Transverse colon (tissue), 3 donors: ENCODE measurements at regions not wholly inside any gene's neighbourhood (a gene's known extent, or its start where the extent isn't known, plus 50 kb on each side); places are given as distances from the start of the nearest gene placed in this dataset.

ENCODE experiments used
- POLR2A ChIP-seq: fragments of 450-650 bp; IDR thresholded peaks from one replicate; pipeline ENCODE4 v1.6.1; 2016; ENCODE audit warnings: antibody characterized with exemption, mild to moderate bottlenecking, moderate library complexity
- TF ChIP-seq, protein P1 (sequence below), 5 experiments: fragments of 200-600 bp in 3 of 5; fragments of 450-650 bp in 2 of 5; sonication (generic) in 3 of 5; IDR thresholded peaks; 1 replicate in 2 of 5; 2 replicates in 3 of 5; pipeline ENCODE4 v1.5.1; 2016 to 2017; ENCODE audit warnings: antibody characterized with exemption in 5 of 5, inconsistent platforms in 3 of 5, mild to moderate bottlenecking in 2 of 5, moderate library complexity in 1 of 5

DNA sequence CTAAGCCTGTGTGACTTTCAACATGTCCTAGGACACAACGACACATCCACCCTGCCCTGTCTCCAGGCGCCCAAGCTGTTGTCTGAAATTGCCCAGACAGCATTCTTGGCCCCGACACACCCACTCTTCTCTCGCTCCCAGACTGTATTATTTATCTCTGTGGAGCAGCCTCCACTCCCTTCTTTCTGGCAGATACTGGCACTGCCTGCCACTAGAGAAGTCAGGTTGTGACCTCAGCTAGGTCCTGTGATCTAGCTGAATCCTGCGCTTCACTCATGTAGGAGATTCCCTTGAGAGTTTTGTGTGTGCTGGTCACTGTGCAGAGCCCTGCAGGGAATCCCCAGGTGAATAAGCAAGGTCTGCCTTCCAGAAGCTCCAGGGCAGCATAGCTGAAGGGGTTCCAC, 77.1 kb upstream of the TNP1 start:
- TF ChIP-seq POLR2A: no peak
- TF ChIP-seq, protein P1, sequence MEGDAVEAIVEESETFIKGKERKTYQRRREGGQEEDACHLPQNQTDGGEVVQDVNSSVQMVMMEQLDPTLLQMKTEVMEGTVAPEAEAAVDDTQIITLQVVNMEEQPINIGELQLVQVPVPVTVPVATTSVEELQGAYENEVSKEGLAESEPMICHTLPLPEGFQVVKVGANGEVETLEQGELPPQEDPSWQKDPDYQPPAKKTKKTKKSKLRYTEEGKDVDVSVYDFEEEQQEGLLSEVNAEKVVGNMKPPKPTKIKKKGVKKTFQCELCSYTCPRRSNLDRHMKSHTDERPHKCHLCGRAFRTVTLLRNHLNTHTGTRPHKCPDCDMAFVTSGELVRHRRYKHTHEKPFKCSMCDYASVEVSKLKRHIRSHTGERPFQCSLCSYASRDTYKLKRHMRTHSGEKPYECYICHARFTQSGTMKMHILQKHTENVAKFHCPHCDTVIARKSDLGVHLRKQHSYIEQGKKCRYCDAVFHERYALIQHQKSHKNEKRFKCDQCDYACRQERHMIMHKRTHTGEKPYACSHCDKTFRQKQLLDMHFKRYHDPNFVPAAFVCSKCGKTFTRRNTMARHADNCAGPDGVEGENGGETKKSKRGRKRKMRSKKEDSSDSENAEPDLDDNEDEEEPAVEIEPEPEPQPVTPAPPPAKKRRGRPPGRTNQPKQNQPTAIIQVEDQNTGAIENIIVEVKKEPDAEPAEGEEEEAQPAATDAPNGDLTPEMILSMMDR (IDR thresholded peaks at IDR 0.05): no peak
